A549 (cell line): ENCODE measurements at regions not wholly inside any gene's neighbourhood (a gene's known extent, or its start where the extent isn't known, plus 50 kb on each side); places are given as distances from the start of the nearest gene placed in this dataset.

Source experiments
- ATAC-seq, 2 experiments: fragments of 200-7000 bp in 1 of 2; fragments of >200 bp in 1 of 2; cut with Nextera tagmentation in 1 of 2; cut with Tn5 transposase in 1 of 2; 3 replicates each; pipeline versions ENCODE4 v1.8.0 to v1.9.1; 2018 to 2020; ENCODE audit warnings: mild to moderate bottlenecking in 1 of 2, moderate library complexity in 1 of 2
- CTCF ChIA-PET: fragments of 300-600 bp; sonication (Branson Sonifier 250); formaldehyde crosslinking; extraction: SDS; loops from one replicate; lab custom pipeline; 2021; ENCODE audit warnings: antibody characterized with exemption, inconsistent platforms; lab: Yijun Ruan, JAX
- POLR2A ChIA-PET: fragments of 350-600 bp; formaldehyde crosslinking; extraction: SDS; loops from one replicate; lab custom pipeline; 2021; ENCODE audit warnings: antibody characterized with exemption, inconsistent platforms; lab: Yijun Ruan, JAX
- DNase-seq, 2 experiments: peaks; one replicate each; pipeline versions ENCODE4 v3.0.0 to v3.0.0-alpha.2; 2011 to 2016; ENCODE audit warnings: low read depth in 1 of 2, low spot score in 1 of 2
- FAIRE-seq: peaks from 2 replicates; lab custom pipeline; 2011; peaks lifted over from hg19 to GRCh38; lab: Jason Lieb, UNC
- H3K27ac ChIP-seq, 2 experiments: fragments of >200 bp; sonication (Bioruptor Twin); formaldehyde crosslinking; 3 replicates each; pipeline ENCODE4 v1.5.1; 2016 to 2017
- H3K4me1 ChIP-seq: fragments of >200 bp; sonication (Bioruptor Twin); formaldehyde crosslinking; 3 replicates; pipeline ENCODE4 v1.6.1; 2016
- H3K4me2 ChIP-seq: fragments of >200 bp; sonication (Bioruptor Twin); formaldehyde crosslinking; 3 replicates; pipeline ENCODE4 v1.6.1; 2016
- H3K4me3 ChIP-seq: fragments of >200 bp; sonication (Bioruptor Twin); formaldehyde crosslinking; 3 replicates; pipeline ENCODE4 v1.5.1; 2016
- H3K9me3 ChIP-seq: fragments of >200 bp; sonication (Bioruptor Twin); formaldehyde crosslinking; 3 replicates; pipeline ENCODE4 v1.6.1; 2016
- CBX2 ChIP-seq: fragments of 200-600 bp; sonication (generic); IDR thresholded peaks from 2 replicates; pipeline ENCODE4 v1.6.1; 2016; ENCODE audit warnings: low read depth, mild to moderate bottlenecking, borderline replicate concordance
- FOXS1 ChIP-seq: fragments of 250-450 bp; sonication (Bioruptor Pico); IDR thresholded peaks from 2 replicates; pipeline ENCODE4 v1.5.0; 2020; ENCODE audit warnings: mild to moderate bottlenecking, moderate library complexity
- HDAC2 ChIP-seq: fragments of 200-600 bp; sonication (generic); IDR thresholded peaks from 2 replicates; pipeline ENCODE4 v1.6.1; 2016
- HOXB13 ChIP-seq: fragments of 250-450 bp; sonication (Bioruptor Pico); IDR thresholded peaks from 2 replicates; pipeline ENCODE4 v1.5.0; 2020; ENCODE audit warnings: low read depth, mild to moderate bottlenecking, moderate library complexity
- JUNB ChIP-seq: fragments of >200 bp; sonication (Bioruptor Twin); formaldehyde crosslinking; IDR thresholded peaks from 2 replicates; pipeline ENCODE4 v1.6.1; 2016
- KDM1A ChIP-seq: fragments of 200-600 bp; sonication (generic); IDR thresholded peaks from 2 replicates; pipeline ENCODE4 v1.6.1; 2016; ENCODE audit warnings: low read depth, mild to moderate bottlenecking
- NPAS2 ChIP-seq: fragments of 250-450 bp; sonication (Bioruptor Pico); IDR thresholded peaks from 2 replicates; pipeline ENCODE4 v1.8.0; 2022; ENCODE audit warnings: mild to moderate bottlenecking, moderate library complexity, borderline replicate concordance
- POLR2A ChIP-seq: IDR thresholded peaks from 2 replicates; pipeline ENCODE4 v1.6.1; 2012; ENCODE audit warnings: mild to moderate bottlenecking, low read length
- RCOR1 ChIP-seq: fragments of 150-350 bp; IDR thresholded peaks from 2 replicates; pipeline ENCODE4 v1.6.1; 2014; ENCODE audit warnings: antibody characterized with exemption, low read length, low read depth
- SMC3 ChIP-seq: fragments of >200 bp; sonication (Bioruptor Twin); formaldehyde crosslinking; IDR thresholded peaks from 3 replicates; pipeline ENCODE4 v1.6.1; 2018; ENCODE audit warnings: inconsistent platforms
- TP53 ChIP-seq: fragments of 250-450 bp; sonication (Bioruptor Pico); IDR thresholded peaks from 2 replicates; pipeline ENCODE4 v1.5.0; 2021; ENCODE audit warnings: mild to moderate bottlenecking, moderate library complexity
- ZFP36 ChIP-seq: fragments of 450-650 bp; IDR thresholded peaks from 2 replicates; pipeline ENCODE4 v1.6.1; 2014; ENCODE audit warnings: borderline replicate concordance; ENCODE audit not compliant: partially characterized antibody
- WGBS: methylation state at CpG from one replicate; pipeline ENCODE4 v1.1.6; 2017; ENCODE audit errors: missing lambda C conversion rate; 5-methylcytosine and 5-hydroxymethylcytosine counted together
- TF ChIP-seq, protein P1 (sequence below): fragments of 250-450 bp; sonication (Bioruptor Pico); IDR thresholded peaks from 2 replicates; pipeline ENCODE4 v1.5.0; 2021; ENCODE audit warnings: mild to moderate bottlenecking, moderate library complexity, borderline replicate concordance
- TF ChIP-seq, protein P2 (sequence below): fragments of 200-600 bp; sonication (generic); IDR thresholded peaks from 2 replicates; pipeline ENCODE4 v1.6.1; 2016; ENCODE audit warnings: antibody characterized with exemption, mild to moderate bottlenecking, moderate library complexity
- TF ChIP-seq, protein P3 (sequence below): fragments of >200 bp; sonication (Bioruptor Twin); formaldehyde crosslinking; IDR thresholded peaks from 3 replicates; pipeline ENCODE4 v1.6.1; 2016

DNA sequence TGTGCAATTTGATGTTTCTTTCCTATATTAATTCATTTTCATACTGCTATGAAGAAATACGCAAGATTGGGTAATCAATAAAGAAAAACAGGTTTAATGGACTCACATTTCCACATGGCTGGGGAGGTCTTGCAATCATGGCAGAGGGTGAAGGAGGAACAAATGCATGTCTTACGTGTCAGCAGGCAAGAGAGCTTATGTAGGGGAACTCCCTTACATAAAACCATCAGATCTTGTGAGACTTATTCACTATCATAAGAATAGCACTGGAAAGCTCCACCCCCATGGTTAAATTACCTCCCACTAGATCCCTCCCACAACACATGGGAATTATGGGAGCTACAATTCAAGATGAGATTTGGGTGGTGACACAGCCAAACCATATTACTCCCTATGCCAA is 418.9 kb upstream of the MAF start:
- Histone ChIP-seq H3K4me1 (peaks cover 43% of the 10 kb centered on the region), H3K4me2 (no peak overlapping the region), H3K27ac (no peak overlapping the region), H3K4me3 (no peak overlapping the region), H3K9me3 (no peaks in the 10 kb centered on the region)
- 58% methylated on average over 2 of the region's 2 CpGs for WGBS
- DNase-seq, result no peak
- CTCF ChIA-PET, result interaction anchor here (0.6 to 1.1 kb wide), 2 partner anchors 59 to 417 kb away, joined by 3 to 4 read pairs; no protein-coding TSS in a partner anchor
- ATAC-seq, result no peak
- POLR2A ChIA-PET, result no interaction called here
- TF ChIP-seq, protein P1, sequence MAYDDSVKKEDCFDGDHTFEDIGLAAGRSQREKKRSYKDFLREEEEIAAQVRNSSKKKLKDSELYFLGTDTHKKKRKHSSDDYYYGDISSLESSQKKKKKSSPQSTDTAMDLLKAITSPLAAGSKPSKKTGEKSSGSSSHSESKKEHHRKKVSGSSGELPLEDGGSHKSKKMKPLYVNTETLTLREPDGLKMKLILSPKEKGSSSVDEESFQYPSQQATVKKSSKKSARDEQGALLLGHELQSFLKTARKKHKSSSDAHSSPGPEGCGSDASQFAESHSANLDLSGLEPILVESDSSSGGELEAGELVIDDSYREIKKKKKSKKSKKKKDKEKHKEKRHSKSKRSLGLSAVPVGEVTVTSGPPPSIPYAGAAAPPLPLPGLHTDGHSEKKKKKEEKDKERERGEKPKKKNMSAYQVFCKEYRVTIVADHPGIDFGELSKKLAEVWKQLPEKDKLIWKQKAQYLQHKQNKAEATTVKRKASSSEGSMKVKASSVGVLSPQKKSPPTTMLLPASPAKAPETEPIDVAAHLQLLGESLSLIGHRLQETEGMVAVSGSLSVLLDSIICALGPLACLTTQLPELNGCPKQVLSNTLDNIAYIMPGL, result no peak
- no peak for TF ChIP-seq SMC3
- no peak for TF ChIP-seq CBX2
- no peak for TF ChIP-seq JUNB
- TF ChIP-seq HOXB13, result no peak
- FAIRE-seq, result no peak

DNA sequence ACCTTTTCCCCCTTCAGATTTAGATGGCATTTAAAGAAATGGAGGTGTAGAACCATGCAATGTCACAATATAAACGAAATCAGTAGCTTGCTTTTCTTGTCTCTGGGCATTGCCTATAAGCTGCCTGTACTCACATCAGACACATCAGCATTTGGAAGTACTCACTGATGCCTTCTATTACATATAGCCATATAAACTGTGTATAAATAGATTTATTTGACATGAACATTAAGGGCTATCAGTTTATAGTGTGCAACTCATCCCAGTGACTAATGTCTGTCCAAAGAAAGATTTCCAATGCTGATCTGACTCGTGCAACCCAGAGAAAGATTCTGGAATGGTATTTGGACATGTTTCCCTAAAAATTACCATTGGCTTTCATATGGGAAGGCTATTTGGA is 417.9 kb upstream of the MAF start:
- CTCF ChIA-PET, result no interaction called here
- FAIRE-seq, result no peak

DNA sequence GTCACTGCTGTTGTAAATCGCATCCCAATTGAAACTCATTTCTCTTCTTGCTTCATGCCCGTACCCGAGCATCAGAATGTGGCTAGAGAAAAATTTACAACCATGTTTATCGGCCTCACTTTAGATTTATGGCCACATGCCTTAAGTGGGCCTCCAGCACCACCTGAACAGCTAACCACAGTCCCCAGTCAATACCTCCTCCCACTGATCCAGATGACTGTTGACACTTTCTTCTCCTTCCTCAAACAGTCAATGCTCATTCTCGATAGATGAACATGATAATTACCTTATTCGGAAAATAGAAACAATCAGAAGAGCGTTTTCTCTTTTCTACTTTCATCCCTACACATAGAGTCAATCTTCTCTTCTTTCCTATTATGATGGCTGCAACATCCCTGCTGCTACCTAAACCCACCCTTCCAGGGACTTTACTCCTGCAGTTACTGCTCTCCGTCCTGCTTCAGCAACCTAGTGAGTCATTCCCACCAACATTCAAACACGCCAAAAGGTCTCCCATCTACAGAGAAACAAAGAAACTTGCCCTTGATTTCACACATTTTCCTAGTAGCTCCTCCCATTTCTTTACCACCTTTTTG is 416.3 kb upstream of the MAF start:
- FAIRE-seq (no peak), DNase-seq (no peak), ATAC-seq (no peak)
- ChIA-PET CTCF (interaction anchor here (1.3 kb wide), 1 partner anchor 10 kb away, joined by 4 read pairs; no protein-coding TSS in a partner anchor), POLR2A (no interaction called here)
- peaks cover 31% of the 10 kb centered on the region for H3K4me1 ChIP-seq
- TF ChIP-seq FOXS1, result no peak
- no peak for TF ChIP-seq JUNB
- no peak for TF ChIP-seq CBX2
- TF ChIP-seq RCOR1, result no peak
- WGBS, result 93% methylated on average over 9 of the region's 9 CpGs
- H3K4me2 ChIP-seq, result no peak overlapping the region
- H3K27ac ChIP-seq, result no peak overlapping the region
- no peaks in the 10 kb centered on the region for H3K9me3 ChIP-seq
- no peak overlapping the region for H3K4me3 ChIP-seq

More for the DNA sequence above, 417.9 kb upstream of the MAF start:
- Histone ChIP-seq H3K27ac (no peak overlapping the region), H3K4me3 (no peak overlapping the region), H3K4me2 (no peak overlapping the region), H3K9me3 (no peaks in the 10 kb centered on the region), H3K4me1 (peaks cover 40% of the 10 kb centered on the region)
- DNase-seq (no peak), ATAC-seq (no peak)
- 47% methylated on average over 2 of the region's 2 CpGs for WGBS
- POLR2A ChIA-PET, result no interaction called here
- TF ChIP-seq HDAC2, result no peak
- TF ChIP-seq, protein P2, sequence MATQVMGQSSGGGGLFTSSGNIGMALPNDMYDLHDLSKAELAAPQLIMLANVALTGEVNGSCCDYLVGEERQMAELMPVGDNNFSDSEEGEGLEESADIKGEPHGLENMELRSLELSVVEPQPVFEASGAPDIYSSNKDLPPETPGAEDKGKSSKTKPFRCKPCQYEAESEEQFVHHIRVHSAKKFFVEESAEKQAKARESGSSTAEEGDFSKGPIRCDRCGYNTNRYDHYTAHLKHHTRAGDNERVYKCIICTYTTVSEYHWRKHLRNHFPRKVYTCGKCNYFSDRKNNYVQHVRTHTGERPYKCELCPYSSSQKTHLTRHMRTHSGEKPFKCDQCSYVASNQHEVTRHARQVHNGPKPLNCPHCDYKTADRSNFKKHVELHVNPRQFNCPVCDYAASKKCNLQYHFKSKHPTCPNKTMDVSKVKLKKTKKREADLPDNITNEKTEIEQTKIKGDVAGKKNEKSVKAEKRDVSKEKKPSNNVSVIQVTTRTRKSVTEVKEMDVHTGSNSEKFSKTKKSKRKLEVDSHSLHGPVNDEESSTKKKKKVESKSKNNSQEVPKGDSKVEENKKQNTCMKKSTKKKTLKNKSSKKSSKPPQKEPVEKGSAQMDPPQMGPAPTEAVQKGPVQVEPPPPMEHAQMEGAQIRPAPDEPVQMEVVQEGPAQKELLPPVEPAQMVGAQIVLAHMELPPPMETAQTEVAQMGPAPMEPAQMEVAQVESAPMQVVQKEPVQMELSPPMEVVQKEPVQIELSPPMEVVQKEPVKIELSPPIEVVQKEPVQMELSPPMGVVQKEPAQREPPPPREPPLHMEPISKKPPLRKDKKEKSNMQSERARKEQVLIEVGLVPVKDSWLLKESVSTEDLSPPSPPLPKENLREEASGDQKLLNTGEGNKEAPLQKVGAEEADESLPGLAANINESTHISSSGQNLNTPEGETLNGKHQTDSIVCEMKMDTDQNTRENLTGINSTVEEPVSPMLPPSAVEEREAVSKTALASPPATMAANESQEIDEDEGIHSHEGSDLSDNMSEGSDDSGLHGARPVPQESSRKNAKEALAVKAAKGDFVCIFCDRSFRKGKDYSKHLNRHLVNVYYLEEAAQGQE, result no peak
- no peak for TF ChIP-seq NPAS2 (CRISPR knock-in tag)
- no peak for TF ChIP-seq POLR2A
- TF ChIP-seq, protein P3, sequence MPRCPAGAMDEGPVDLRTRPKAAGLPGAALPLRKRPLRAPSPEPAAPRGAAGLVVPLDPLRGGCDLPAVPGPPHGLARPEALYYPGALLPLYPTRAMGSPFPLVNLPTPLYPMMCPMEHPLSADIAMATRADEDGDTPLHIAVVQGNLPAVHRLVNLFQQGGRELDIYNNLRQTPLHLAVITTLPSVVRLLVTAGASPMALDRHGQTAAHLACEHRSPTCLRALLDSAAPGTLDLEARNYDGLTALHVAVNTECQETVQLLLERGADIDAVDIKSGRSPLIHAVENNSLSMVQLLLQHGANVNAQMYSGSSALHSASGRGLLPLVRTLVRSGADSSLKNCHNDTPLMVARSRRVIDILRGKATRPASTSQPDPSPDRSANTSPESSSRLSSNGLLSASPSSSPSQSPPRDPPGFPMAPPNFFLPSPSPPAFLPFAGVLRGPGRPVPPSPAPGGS, result no peak
- no peak for TF ChIP-seq ZFP36
- TF ChIP-seq KDM1A, result no peak
- no peak for TF ChIP-seq TP53 (CRISPR knock-in tag)
